ENCODE measurements at regions not wholly inside any gene's neighbourhood (a gene's known extent, or its start where the extent isn't known, plus 50 kb on each side); places are given as distances from the start of the nearest gene placed in this dataset.

GRCh38 chr3:10758304-10759037 is 57.6 kb upstream of the SLC6A11 start:
- H2AFZ ChIP-seq = no peak overlapping the region
- H3K36me3 ChIP-seq (ENCODE audit: insufficient read depth) = no peaks in the 10 kb centered on the region
- Mint-ChIP-seq H3K36me3 (ENCODE audit: low read depth) (no peaks in the 10 kb centered on the region), H3K9me3 (no peaks in the 10 kb centered on the region; the same call in 2 of the 3 replicates), H3K4me3 (no peak overlapping the region), H3K27me3 (ENCODE audit: insufficient read depth, low read depth, poor library complexity) (peaks cover 5% of the 10 kb centered on the region), H3K4me1 (peaks cover 13% of the 10 kb centered on the region), H3K27ac (no peak overlapping the region)
- H3K79me2 ChIP-seq (replicated peaks; ENCODE audit: insufficient read depth) = no peaks in the 10 kb centered on the region
- no peak overlapping the region for H3K4me2 ChIP-seq
- TF ChIP-seq EZH2phosphoT487 (IDR thresholded peaks at IDR 0.05; ENCODE audit: unreplicated experiment) (no peak), CTCF (conservative IDR thresholded peaks at IDR 0.05; ENCODE audit: low read depth in 2 of 2) (peak; percentile 60 to 99)
- H3K27me3 ChIP-seq (ENCODE audit: insufficient read depth) = no peaks in the 10 kb centered on the region
- H3F3A ChIP-seq (replicated peaks; ENCODE audit: low read depth) = no peaks in the 10 kb centered on the region
- no peak overlapping the region for H3K27ac ChIP-seq (ENCODE audit: low read depth)
- H3K4me1 ChIP-seq (ENCODE audit: insufficient read depth) = no peaks in the 10 kb centered on the region
- ATAC-seq = peak; percentile 90
- no peak overlapping the region for H3K4me3 ChIP-seq
- H4K20me1 ChIP-seq (replicated peaks; ENCODE audit: insufficient read depth) = peaks cover 4% of the 10 kb centered on the region; the same call in 1 of the 2 replicates
- H3K9me2 ChIP-seq (ENCODE audit: insufficient read depth) = no peaks in the 10 kb centered on the region
- peak; percentile 82 for DNase-seq (ENCODE audit: low spot score)

GRCh38 chr3:10759495-10759894 is 56.5 kb upstream of the SLC6A11 start:
- no peak for DNase-seq (ENCODE audit: low spot score)
- H3K79me2 ChIP-seq (replicated peaks; ENCODE audit: insufficient read depth) = no peaks in the 10 kb centered on the region
- no peaks in the 10 kb centered on the region for H3K36me3 ChIP-seq (ENCODE audit: insufficient read depth)
- Mint-ChIP-seq H3K27ac (no peak overlapping the region), H3K4me1 (peaks cover 15% of the 10 kb centered on the region), H3K36me3 (ENCODE audit: low read depth) (no peaks in the 10 kb centered on the region), H3K27me3 (ENCODE audit: insufficient read depth, low read depth, poor library complexity) (peaks cover 5% of the 10 kb centered on the region), H3K4me3 (no peak overlapping the region), H3K9me3 (no peaks in the 10 kb centered on the region)
- H3K27me3 ChIP-seq (ENCODE audit: insufficient read depth) = no peaks in the 10 kb centered on the region
- no peak overlapping the region for H3K4me3 ChIP-seq
- H3K27ac ChIP-seq (ENCODE audit: low read depth) = no peak overlapping the region
- H3K4me1 ChIP-seq (ENCODE audit: insufficient read depth) = no peaks in the 10 kb centered on the region
- no peak overlapping the region for H3K4me2 ChIP-seq
- no peaks in the 10 kb centered on the region for H3F3A ChIP-seq (replicated peaks; ENCODE audit: low read depth)
- ATAC-seq = no peak
- no peaks in the 10 kb centered on the region for H4K20me1 ChIP-seq (replicated peaks; ENCODE audit: insufficient read depth)
- no peaks in the 10 kb centered on the region for H3K9me2 ChIP-seq (ENCODE audit: insufficient read depth)
- H2AFZ ChIP-seq = no peak overlapping the region
- TF ChIP-seq STAT1 (IDR thresholded peaks at IDR 0.05; ENCODE audit: unreplicated experiment) (no peak), EZH2phosphoT487 (IDR thresholded peaks at IDR 0.05; ENCODE audit: unreplicated experiment) (no peak), EZH2 (IDR thresholded peaks at IDR 0.05; ENCODE audit: low read depth, unreplicated experiment) (no peak), ZNF331 (CRISPR knock-in tag; IDR thresholded peaks at IDR 0.05; ENCODE audit: low read depth) (no peak), NANOG (IDR thresholded peaks at IDR 0.05; ENCODE audit: borderline replicate concordance) (no peak), REST (IDR thresholded peaks at IDR 0.05; ENCODE audit: unreplicated experiment) (no peak), ETS1 (IDR thresholded peaks at IDR 0.05) (no peak)
